HFFc6 (cell line): ENCODE measurements at regions not wholly inside any gene's neighbourhood (a gene's known extent, or its start where the extent isn't known, plus 50 kb on each side); places are given as distances from the start of the nearest gene placed in this dataset.

ENCODE experiments used
- DNase-seq: peaks from one replicate; pipeline ENCODE4 v3.0.0-alpha.2; 2018
- H3K27ac Mint-ChIP-seq: 2 replicates; pipeline ENCODE4 v1.8.0; 2020; ENCODE audit warnings: mild to moderate bottlenecking, mixed read lengths
- H3K27me3 Mint-ChIP-seq: 2 replicates; pipeline ENCODE4 v1.8.0; 2021; ENCODE audit warnings: mild to moderate bottlenecking, moderate library complexity, mixed read lengths; ENCODE audit not compliant: insufficient read depth
- H3K36me3 Mint-ChIP-seq: 2 replicates; pipeline ENCODE4 v1.8.0; 2021; ENCODE audit warnings: low read depth, mixed read lengths
- H3K4me1 Mint-ChIP-seq: 2 replicates; pipeline ENCODE4 v1.8.0; 2020; ENCODE audit warnings: low read depth, mixed read lengths
- H3K4me3 Mint-ChIP-seq: 2 replicates; pipeline ENCODE4 v1.8.0; 2020; ENCODE audit warnings: mild to moderate bottlenecking, moderate library complexity, mixed read lengths
- H3K9me3 Mint-ChIP-seq: 2 replicates; pipeline ENCODE4 v1.8.0; 2020; ENCODE audit warnings: mild to moderate bottlenecking, mixed read lengths
- TF ChIP-seq, protein P1 (sequence below): fragments of 200-600 bp; sonication (generic); IDR thresholded peaks from 2 replicates; pipeline ENCODE4 v1.5.0; 2021; ENCODE audit warnings: antibody characterized with exemption, mild to moderate bottlenecking

GRCh38 chr2:64327510-64328414 is 126.2 kb upstream of the LGALSL start:
- no peaks in the 10 kb centered on the region for H3K36me3 Mint-ChIP-seq
- H3K4me1 Mint-ChIP-seq, result peaks cover 19% of the 10 kb centered on the region
- peaks cover 16% of the 10 kb centered on the region for H3K27me3 Mint-ChIP-seq
- TF ChIP-seq, protein P1, sequence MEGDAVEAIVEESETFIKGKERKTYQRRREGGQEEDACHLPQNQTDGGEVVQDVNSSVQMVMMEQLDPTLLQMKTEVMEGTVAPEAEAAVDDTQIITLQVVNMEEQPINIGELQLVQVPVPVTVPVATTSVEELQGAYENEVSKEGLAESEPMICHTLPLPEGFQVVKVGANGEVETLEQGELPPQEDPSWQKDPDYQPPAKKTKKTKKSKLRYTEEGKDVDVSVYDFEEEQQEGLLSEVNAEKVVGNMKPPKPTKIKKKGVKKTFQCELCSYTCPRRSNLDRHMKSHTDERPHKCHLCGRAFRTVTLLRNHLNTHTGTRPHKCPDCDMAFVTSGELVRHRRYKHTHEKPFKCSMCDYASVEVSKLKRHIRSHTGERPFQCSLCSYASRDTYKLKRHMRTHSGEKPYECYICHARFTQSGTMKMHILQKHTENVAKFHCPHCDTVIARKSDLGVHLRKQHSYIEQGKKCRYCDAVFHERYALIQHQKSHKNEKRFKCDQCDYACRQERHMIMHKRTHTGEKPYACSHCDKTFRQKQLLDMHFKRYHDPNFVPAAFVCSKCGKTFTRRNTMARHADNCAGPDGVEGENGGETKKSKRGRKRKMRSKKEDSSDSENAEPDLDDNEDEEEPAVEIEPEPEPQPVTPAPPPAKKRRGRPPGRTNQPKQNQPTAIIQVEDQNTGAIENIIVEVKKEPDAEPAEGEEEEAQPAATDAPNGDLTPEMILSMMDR, result peak; percentile 62
- no peak overlapping the region for H3K27ac Mint-ChIP-seq
- H3K9me3 Mint-ChIP-seq, result no peaks in the 10 kb centered on the region
- no peak overlapping the region for H3K4me3 Mint-ChIP-seq
- no peak for DNase-seq

DNA sequence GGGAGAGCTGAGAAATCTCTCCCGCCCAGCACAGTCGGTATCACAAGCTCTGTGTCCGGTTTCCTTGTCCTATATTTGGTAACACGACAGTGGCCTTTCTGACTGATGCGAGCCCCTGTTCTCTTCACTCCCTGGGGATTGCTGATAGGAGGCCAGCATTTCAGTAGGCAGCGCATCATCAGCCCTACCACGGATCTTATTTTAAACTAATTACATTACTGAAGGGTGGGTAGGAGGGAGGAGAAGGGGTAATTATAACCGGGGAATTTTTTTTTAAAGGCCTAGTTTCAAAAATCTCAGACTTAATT is 125.6 kb upstream of the LGALSL start:
- H3K27me3 Mint-ChIP-seq, result peaks cover 10% of the 10 kb centered on the region
- peaks cover 19% of the 10 kb centered on the region for H3K4me1 Mint-ChIP-seq
- TF ChIP-seq, protein P1, result no peak
- no peaks in the 10 kb centered on the region for H3K36me3 Mint-ChIP-seq
- H3K4me3 Mint-ChIP-seq, result no peak overlapping the region
- H3K9me3 Mint-ChIP-seq, result no peaks in the 10 kb centered on the region
- H3K27ac Mint-ChIP-seq, result no peak overlapping the region
- DNase-seq, result no peak

DNA sequence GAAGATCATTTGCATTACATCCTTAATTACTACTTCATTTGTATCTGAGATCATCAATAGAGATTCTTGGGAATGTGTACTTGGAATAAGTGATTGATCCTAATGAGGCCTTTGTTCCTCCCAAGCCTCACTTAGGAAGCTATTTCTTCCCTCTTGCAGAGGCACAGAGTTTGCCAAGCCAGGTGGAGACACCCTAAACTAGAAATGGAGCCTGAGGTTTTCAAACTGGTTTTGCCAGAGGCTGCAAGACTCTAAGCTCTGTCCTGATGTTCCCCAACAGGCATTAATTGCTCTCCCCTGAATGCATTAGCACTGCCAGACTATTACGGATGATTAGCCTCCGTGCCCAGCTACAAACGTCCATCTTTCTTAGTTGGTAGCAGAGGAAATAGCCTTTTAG is 125.2 kb upstream of the LGALSL start:
- Mint-ChIP-seq H3K36me3 (no peaks in the 10 kb centered on the region), H3K4me3 (no peak overlapping the region), H3K27ac (no peak overlapping the region), H3K4me1 (peaks cover 19% of the 10 kb centered on the region), H3K9me3 (no peaks in the 10 kb centered on the region), H3K27me3 (peaks cover 6% of the 10 kb centered on the region)
- DNase-seq, result no peak
- TF ChIP-seq, protein P1, result no peak

DNA sequence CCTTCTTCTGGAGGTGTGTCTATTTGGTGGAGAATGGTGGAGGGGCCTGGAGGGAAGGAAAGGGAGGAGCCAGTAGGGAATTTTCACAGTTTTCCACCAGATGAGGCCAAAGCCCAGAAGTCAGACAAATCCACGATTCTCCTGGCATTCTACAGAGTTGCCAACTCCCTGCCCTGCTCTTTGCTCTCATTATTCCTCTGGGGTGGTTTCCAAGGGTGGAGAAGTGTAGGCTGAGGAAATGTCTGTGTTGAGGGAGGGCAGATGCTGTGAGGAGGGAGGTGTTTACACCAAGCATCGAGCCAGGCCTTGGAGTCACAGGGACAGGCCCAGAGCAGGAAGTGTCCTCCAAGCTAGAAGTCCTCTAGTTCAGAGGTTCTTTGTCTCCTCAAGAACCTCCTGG is 124.1 kb upstream of the LGALSL start:
- Mint-ChIP-seq H3K36me3 (no peaks in the 10 kb centered on the region), H3K4me3 (peak overlapping the region; percentile 87; the same call in 1 of the 2 replicates), H3K27me3 (peaks cover 4% of the 10 kb centered on the region), H3K4me1 (peaks cover 19% of the 10 kb centered on the region), H3K27ac (peak overlapping the region; percentile 77), H3K9me3 (no peaks in the 10 kb centered on the region)
- TF ChIP-seq, protein P1, result no peak
- peak; percentile 7 for DNase-seq

DNA sequence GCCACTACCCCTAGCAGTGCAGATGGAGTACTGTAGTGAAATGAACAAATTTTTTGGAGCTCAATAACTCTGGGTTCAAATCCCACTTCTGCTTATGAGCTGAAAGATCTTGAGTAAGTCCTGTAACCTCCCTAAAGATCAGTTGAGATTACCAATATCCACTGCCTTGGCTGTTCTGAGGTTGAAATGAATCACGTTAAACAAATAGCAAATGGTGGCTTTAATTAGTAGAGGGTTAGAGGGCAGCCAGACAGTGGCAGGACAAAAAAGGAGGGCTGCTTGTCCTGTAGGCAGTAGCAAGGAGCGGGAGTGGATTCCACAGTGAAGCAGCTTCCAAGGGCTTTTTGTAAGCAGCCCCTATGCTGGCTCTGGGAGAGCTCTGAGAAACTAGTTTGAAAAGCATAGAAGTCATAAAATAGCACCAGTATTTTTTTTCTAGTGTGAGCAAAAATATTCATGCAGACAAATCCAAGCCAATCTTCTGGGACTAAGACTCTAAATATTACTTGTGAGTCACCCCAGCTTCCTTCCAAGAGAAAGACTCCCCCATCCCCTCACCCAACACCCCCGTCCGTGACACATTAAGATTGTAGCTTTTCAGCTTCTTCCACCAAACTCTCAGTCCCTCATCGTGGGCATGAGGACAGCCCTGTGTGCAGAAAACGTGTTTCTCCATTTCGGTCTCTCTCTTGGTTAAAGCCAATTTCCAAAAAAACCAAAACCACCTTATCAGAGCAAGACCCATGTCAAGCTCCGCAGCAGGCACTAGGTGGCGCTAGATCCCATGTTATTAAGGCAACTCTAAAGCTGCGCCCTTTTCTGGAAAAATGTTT is 123.5 kb upstream of the LGALSL start:
- H3K9me3 Mint-ChIP-seq, result no peaks in the 10 kb centered on the region
- peak overlapping the region; percentile 77 for H3K27ac Mint-ChIP-seq
- H3K4me3 Mint-ChIP-seq, result peak overlapping the region; percentile 87
- no peaks in the 10 kb centered on the region for H3K36me3 Mint-ChIP-seq
- peaks cover 19% of the 10 kb centered on the region for H3K4me1 Mint-ChIP-seq
- TF ChIP-seq, protein P1, result peak; percentile 96
- DNase-seq, result peak; percentile 69
- H3K27me3 Mint-ChIP-seq, result peaks cover 4% of the 10 kb centered on the region
